ENCODE measurements at regions not wholly inside any gene's neighbourhood (a gene's known extent, or its start where the extent isn't known, plus 50 kb on each side); places are given as distances from the start of the nearest gene placed in this dataset.

DNA sequence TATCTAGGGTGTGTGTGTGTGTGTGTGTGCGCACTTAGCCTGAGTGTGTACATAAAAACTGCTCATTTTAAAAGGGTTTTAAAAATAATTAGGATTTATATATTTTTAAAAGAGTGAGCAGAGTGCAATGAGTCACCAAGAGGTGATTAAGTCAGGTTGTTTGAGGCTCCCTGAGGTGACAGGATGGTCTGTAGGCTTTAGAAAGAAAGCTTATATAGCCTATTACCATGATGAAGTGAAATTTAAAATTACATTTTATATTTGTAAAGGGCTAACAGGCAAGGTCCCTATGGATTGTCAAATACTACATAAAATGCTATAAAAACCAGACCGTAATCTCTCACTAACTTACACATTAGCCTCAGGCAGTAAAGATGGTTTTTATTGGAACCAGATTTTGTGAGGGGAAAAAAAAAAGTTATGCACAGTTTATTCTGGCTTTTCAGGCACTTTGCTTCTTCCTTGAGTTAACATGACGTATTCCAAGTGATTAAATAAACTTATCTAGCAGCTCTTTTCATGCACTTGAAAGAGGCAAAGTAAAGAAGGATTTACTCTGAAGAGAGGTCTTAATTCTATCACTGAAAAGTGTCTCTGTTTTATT is 711.7 kb upstream of the PTBP2 start:
- no peaks in the 10 kb centered on the region for H3K27me3 ChIP-seq (ENCODE audit: control insufficient read depth in 1 of 2, insufficient read depth in 2 of 2, low read length in 2 of 2)
- no peaks in the 10 kb centered on the region for H3K4me1 ChIP-seq (ENCODE audit: control insufficient read depth in 2 of 2, insufficient read depth in 2 of 2, low read length in 1 of 2)
- H3K36me3 ChIP-seq (ENCODE audit: control insufficient read depth in 2 of 2, insufficient read depth in 2 of 2, low read length in 1 of 2) = no peaks in the 10 kb centered on the region
- no peaks in the 10 kb centered on the region for H3K9me3 ChIP-seq (ENCODE audit: control insufficient read depth in 2 of 2, insufficient read depth in 1 of 2, low read depth in 1 of 2, low read length in 1 of 2)
- H3K27ac ChIP-seq (ENCODE audit: low read depth in 2 of 2, low read length in 1 of 2) = no peak overlapping the region
- H3K4me3 ChIP-seq (ENCODE audit: low read depth in 1 of 2, low read length in 2 of 2) = no peak overlapping the region
- WGBS, 2 donors = 55 to 60% methylated on average over 3 of the region's 3 CpGs

DNA sequence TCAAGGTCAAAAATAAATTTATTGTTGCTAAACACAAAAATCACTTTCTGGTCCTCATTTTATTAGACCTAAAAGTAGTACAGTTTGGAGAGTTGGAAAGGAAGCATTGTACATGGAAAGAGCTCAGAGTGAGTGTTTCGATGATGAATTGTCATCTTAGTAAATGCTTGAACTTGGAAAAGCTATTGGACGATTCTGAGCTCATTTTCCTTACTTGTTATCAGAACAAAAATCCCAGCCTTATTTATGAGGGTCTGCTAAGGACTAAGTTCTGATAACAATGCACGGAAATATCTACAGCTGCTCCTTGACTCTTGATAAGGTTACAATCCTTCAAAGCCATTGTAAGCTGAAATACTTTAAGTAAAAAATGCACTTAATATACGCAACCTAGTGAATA is 710.0 kb upstream of the PTBP2 start:
- Histone ChIP-seq H3K9me3 (ENCODE audit: control insufficient read depth in 2 of 2, insufficient read depth in 1 of 2, low read depth in 1 of 2, low read length in 1 of 2) (no peaks in the 10 kb centered on the region), H3K4me3 (ENCODE audit: low read depth in 1 of 2, low read length in 2 of 2) (no peak overlapping the region), H3K27ac (ENCODE audit: low read depth in 2 of 2, low read length in 1 of 2) (no peak overlapping the region), H3K4me1 (ENCODE audit: control insufficient read depth in 2 of 2, insufficient read depth in 2 of 2, low read length in 1 of 2) (no peaks in the 10 kb centered on the region), H3K27me3 (ENCODE audit: control insufficient read depth in 1 of 2, insufficient read depth in 2 of 2, low read length in 2 of 2) (no peaks in the 10 kb centered on the region), H3K36me3 (ENCODE audit: control insufficient read depth in 2 of 2, insufficient read depth in 2 of 2, low read length in 1 of 2) (no peaks in the 10 kb centered on the region)
- 70 to 78% methylated on average over 4 of the region's 4 CpGs for WGBS, 2 donors

DNA sequence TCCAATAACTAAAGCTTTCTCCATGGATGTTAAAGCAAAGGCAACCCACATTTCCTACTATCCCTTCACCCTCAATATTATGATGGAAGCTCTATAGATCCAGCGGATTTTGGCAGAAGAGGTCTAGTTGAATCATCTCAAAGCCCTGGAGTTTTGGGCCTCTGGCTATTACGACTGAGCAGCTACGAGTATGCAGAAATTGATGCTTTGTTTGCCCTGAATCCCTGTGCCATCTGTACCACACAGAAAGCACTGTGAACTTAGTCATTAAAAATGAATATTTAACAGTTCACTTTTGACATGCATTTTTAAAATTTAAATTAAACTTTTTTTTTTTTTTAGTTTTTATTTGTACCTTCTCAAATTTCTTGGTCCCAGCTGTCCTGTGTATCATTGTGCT is 705.4 kb upstream of the PTBP2 start:
- H3K27me3 ChIP-seq (ENCODE audit: control insufficient read depth in 1 of 2, insufficient read depth in 2 of 2, low read length in 2 of 2) = no peaks in the 10 kb centered on the region
- H3K4me1 ChIP-seq (ENCODE audit: control insufficient read depth in 2 of 2, insufficient read depth in 2 of 2, low read length in 1 of 2) = no peaks in the 10 kb centered on the region
- H3K9me3 ChIP-seq (ENCODE audit: control insufficient read depth in 2 of 2, insufficient read depth in 1 of 2, low read depth in 1 of 2, low read length in 1 of 2) = no peaks in the 10 kb centered on the region
- H3K4me3 ChIP-seq (ENCODE audit: low read depth in 1 of 2, low read length in 2 of 2) = no peak overlapping the region
- no peaks in the 10 kb centered on the region for H3K36me3 ChIP-seq (ENCODE audit: control insufficient read depth in 2 of 2, insufficient read depth in 2 of 2, low read length in 1 of 2)
- no peak overlapping the region for H3K27ac ChIP-seq (ENCODE audit: low read depth in 2 of 2, low read length in 1 of 2)
- 82 to 83% methylated on average over 3 of the region's 3 CpGs for WGBS, 2 donors

DNA sequence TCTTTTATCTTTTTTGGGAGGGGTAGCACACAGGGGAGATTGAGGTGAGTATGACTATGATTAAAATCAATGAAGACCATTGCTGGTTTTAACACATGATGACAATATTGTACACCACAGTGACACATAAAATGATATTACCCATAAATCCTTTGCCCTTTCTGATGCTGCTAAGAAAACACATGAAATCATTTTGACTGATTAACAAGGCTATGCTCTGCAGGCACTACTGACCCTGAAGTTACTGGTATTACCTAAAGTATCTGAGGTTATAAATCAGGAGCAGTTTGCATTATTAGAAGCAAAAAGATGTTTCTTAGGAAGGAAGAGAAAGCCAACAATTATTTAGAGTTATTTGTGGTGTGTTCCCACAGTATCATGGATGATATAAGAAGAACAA is 701.2 kb upstream of the PTBP2 start:
- Histone ChIP-seq H3K27ac (ENCODE audit: low read depth in 2 of 2, low read length in 1 of 2) (no peak overlapping the region), H3K27me3 (ENCODE audit: control insufficient read depth in 1 of 2, insufficient read depth in 2 of 2, low read length in 2 of 2) (no peaks in the 10 kb centered on the region), H3K9me3 (ENCODE audit: control insufficient read depth in 2 of 2, insufficient read depth in 1 of 2, low read depth in 1 of 2, low read length in 1 of 2) (no peaks in the 10 kb centered on the region), H3K4me1 (ENCODE audit: control insufficient read depth in 2 of 2, insufficient read depth in 2 of 2, low read length in 1 of 2) (no peaks in the 10 kb centered on the region), H3K36me3 (ENCODE audit: control insufficient read depth in 2 of 2, insufficient read depth in 2 of 2, low read length in 1 of 2) (no peaks in the 10 kb centered on the region), H3K4me3 (ENCODE audit: low read depth in 1 of 2, low read length in 2 of 2) (no peak overlapping the region)

DNA sequence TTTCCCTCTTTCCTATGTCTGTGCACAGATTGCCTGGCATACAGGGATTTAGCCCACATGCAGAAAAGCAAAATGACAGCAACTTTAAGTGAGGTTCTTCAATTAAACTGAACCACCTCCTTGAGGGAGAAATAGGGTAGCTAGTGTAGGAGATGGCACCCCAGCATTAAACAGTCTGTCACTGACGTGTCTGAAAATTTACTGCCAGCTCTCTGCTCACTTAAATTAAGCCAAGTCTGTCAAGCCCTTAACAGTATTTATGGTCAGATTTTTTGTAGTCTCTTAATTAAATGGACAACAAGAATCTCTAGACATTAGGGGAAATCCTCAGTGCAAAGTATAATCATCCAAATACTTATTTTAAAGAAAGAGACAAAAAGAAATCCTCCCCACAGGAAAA is 696.5 kb upstream of the PTBP2 start:
- WGBS, 2 donors = 73 to 79% methylated on average over 1 of the region's 1 CpG
- Histone ChIP-seq H3K9me3 (ENCODE audit: control insufficient read depth in 2 of 2, insufficient read depth in 1 of 2, low read depth in 1 of 2, low read length in 1 of 2) (peaks cover 3% of the 10 kb centered on the region in 2 donors), H3K27me3 (ENCODE audit: control insufficient read depth in 1 of 2, insufficient read depth in 2 of 2, low read length in 2 of 2) (no peaks in the 10 kb centered on the region)

DNA sequence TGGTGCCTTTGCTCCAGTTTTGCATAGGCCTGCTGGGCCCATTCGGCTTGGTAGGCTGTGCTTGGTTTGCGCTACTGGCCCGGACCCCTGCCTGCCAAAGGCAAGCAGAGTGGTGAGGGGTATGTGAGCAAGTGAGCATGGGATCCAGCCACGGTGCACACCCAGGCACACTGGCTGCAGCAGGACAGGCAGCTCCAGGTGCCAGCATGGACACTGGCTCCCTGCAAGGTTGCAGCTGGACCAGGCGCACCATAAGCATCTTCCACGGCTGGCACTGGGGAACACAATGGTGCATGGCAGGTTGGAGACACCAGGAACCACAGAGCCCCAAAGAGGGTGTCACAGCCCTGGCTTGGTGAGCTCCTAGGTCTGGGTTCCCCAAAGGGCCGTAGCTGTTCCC is 693.5 kb upstream of the PTBP2 start:
- Histone ChIP-seq H3K4me3 (ENCODE audit: low read depth in 1 of 2, low read length in 2 of 2) (no peak overlapping the region), H3K36me3 (ENCODE audit: control insufficient read depth in 2 of 2, insufficient read depth in 2 of 2, low read length in 1 of 2) (no peaks in the 10 kb centered on the region), H3K27ac (ENCODE audit: low read depth in 2 of 2, low read length in 1 of 2) (no peak overlapping the region), H3K4me1 (ENCODE audit: control insufficient read depth in 2 of 2, insufficient read depth in 2 of 2, low read length in 1 of 2) (no peaks in the 10 kb centered on the region), H3K9me3 (ENCODE audit: control insufficient read depth in 2 of 2, insufficient read depth in 1 of 2, low read depth in 1 of 2, low read length in 1 of 2) (peaks cover 3% of the 10 kb centered on the region in 2 donors), H3K27me3 (ENCODE audit: control insufficient read depth in 1 of 2, insufficient read depth in 2 of 2, low read length in 2 of 2) (no peaks in the 10 kb centered on the region)
- 92 to 95% methylated on average over 7 of the region's 7 CpGs for WGBS, 2 donors

More for the DNA sequence above, 696.5 kb upstream of the PTBP2 start:
- Histone ChIP-seq H3K4me1 (ENCODE audit: control insufficient read depth in 2 of 2, insufficient read depth in 2 of 2, low read length in 1 of 2) (no peaks in the 10 kb centered on the region), H3K36me3 (ENCODE audit: control insufficient read depth in 2 of 2, insufficient read depth in 2 of 2, low read length in 1 of 2) (no peaks in the 10 kb centered on the region), H3K27ac (ENCODE audit: low read depth in 2 of 2, low read length in 1 of 2) (no peak overlapping the region), H3K4me3 (ENCODE audit: low read depth in 1 of 2, low read length in 2 of 2) (no peak overlapping the region)

DNA sequence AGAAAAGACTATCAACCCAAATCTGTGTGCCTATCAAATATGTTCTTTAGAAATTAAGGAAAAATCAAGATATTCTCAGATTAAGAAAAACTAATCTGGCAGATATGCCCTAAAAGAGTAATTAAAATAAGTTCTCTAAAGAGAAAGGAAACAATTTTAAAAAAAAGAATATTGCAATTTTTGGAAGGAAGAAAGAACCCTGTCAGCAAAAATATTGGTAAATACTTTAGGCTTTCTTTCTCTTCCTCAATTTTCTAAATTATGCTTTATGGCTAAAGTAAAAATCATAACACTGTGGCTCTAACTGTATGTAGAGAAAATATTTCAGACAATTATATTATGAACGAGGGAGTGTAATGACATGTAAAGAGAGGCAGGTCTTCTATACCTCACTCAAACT is 691.3 kb upstream of the PTBP2 start:
- H3K36me3 ChIP-seq (ENCODE audit: control insufficient read depth in 2 of 2, insufficient read depth in 2 of 2, low read length in 1 of 2) = no peaks in the 10 kb centered on the region
- no peaks in the 10 kb centered on the region for H3K4me1 ChIP-seq (ENCODE audit: control insufficient read depth in 2 of 2, insufficient read depth in 2 of 2, low read length in 1 of 2)
- no peaks in the 10 kb centered on the region for H3K27me3 ChIP-seq (ENCODE audit: control insufficient read depth in 1 of 2, insufficient read depth in 2 of 2, low read length in 2 of 2)
- no peak overlapping the region for H3K27ac ChIP-seq (ENCODE audit: low read depth in 2 of 2, low read length in 1 of 2)
- no peak overlapping the region for H3K4me3 ChIP-seq (ENCODE audit: low read depth in 1 of 2, low read length in 2 of 2)
- peaks cover 3% of the 10 kb centered on the region in 2 donors for H3K9me3 ChIP-seq (ENCODE audit: control insufficient read depth in 2 of 2, insufficient read depth in 1 of 2, low read depth in 1 of 2, low read length in 1 of 2)
- 84 to 92% methylated on average over 1 of the region's 1 CpG for WGBS, 2 donors

DNA sequence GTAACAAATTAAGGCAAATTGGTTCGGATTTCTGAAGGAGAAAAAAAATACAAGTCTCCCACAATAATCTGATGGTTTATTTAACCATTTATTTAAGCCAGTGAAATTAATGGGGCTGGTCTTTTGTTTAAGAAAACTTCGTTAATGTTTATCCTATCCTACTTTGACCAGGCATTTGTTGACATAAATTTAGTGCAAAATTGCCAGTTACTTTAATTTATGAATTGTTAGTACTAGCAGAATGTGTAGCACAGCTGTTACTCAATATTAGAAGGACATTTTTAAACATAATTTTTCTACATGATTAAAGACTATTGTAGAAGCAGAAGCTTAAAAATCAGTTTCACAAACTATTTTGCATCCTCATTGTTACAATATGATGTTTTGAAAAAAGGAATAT is 687.6 kb upstream of the PTBP2 start:
- Histone ChIP-seq H3K4me3 (ENCODE audit: low read depth in 1 of 2, low read length in 2 of 2) (no peak overlapping the region), H3K27me3 (ENCODE audit: control insufficient read depth in 1 of 2, insufficient read depth in 2 of 2, low read length in 2 of 2) (no peaks in the 10 kb centered on the region), H3K36me3 (ENCODE audit: control insufficient read depth in 2 of 2, insufficient read depth in 2 of 2, low read length in 1 of 2) (no peaks in the 10 kb centered on the region), H3K9me3 (ENCODE audit: control insufficient read depth in 2 of 2, insufficient read depth in 1 of 2, low read depth in 1 of 2, low read length in 1 of 2) (peaks cover 0 to 3% of the 10 kb centered on the region in 2 donors), H3K27ac (ENCODE audit: low read depth in 2 of 2, low read length in 1 of 2) (no peak overlapping the region), H3K4me1 (ENCODE audit: control insufficient read depth in 2 of 2, insufficient read depth in 2 of 2, low read length in 1 of 2) (no peaks in the 10 kb centered on the region)
- WGBS, 2 donors = 32 to 36% methylated on average over 2 of the region's 2 CpGs

DNA sequence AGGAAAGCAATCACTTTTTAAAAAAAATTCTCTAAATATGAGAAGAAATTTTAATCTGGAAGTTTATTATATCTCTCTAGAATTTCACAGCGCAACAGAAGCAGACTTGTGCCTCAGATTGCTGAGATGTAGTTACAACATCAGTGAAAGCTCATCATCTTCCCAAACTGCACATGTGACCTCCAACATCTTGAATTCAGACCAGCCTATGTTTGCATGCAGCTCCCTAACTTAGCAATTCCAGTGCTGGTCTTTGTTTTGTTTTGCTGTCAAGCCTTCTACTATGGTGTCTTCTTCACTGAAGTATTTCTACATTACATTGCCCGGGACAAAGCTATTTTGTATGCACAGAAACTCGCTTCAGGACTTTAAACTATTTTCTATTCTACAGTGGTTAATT is 684.8 kb upstream of the PTBP2 start:
- Histone ChIP-seq H3K36me3 (ENCODE audit: control insufficient read depth in 2 of 2, insufficient read depth in 2 of 2, low read length in 1 of 2) (no peaks in the 10 kb centered on the region), H3K27me3 (ENCODE audit: control insufficient read depth in 1 of 2, insufficient read depth in 2 of 2, low read length in 2 of 2) (no peaks in the 10 kb centered on the region), H3K4me1 (ENCODE audit: control insufficient read depth in 2 of 2, insufficient read depth in 2 of 2, low read length in 1 of 2) (no peaks in the 10 kb centered on the region), H3K4me3 (ENCODE audit: low read depth in 1 of 2, low read length in 2 of 2) (no peak overlapping the region), H3K27ac (ENCODE audit: low read depth in 2 of 2, low read length in 1 of 2) (no peak overlapping the region), H3K9me3 (ENCODE audit: control insufficient read depth in 2 of 2, insufficient read depth in 1 of 2, low read depth in 1 of 2, low read length in 1 of 2) (no peaks in the 10 kb centered on the region)
- WGBS, 2 donors = 67 to 81% methylated on average over 3 of the region's 3 CpGs

DNA sequence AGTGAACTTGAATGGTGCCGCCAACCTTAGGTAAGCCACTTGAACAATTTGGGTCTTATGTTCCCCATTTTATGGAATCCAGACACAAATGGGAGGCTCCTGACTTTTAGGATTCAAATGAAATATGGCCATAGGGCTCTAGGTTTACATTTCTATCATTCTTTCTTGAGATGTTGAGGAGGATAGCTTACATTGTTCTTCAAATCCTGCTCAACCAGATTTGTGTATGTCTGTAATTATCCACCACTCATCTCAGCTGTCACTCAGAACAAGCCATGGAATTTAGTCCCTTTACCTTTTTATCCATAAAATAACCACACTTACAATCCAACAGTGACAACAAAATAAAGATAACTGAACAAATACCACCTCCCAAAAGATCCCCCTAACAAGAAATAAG is 682.9 kb upstream of the PTBP2 start:
- no peaks in the 10 kb centered on the region for H3K27me3 ChIP-seq (ENCODE audit: control insufficient read depth in 1 of 2, insufficient read depth in 2 of 2, low read length in 2 of 2)
- no peaks in the 10 kb centered on the region for H3K36me3 ChIP-seq (ENCODE audit: control insufficient read depth in 2 of 2, insufficient read depth in 2 of 2, low read length in 1 of 2)
- 86 to 95% methylated on average over 1 of the region's 1 CpG for WGBS, 2 donors
- no peak overlapping the region for H3K27ac ChIP-seq (ENCODE audit: low read depth in 2 of 2, low read length in 1 of 2)
- no peaks in the 10 kb centered on the region for H3K4me1 ChIP-seq (ENCODE audit: control insufficient read depth in 2 of 2, insufficient read depth in 2 of 2, low read length in 1 of 2)
- no peak overlapping the region for H3K4me3 ChIP-seq (ENCODE audit: low read depth in 1 of 2, low read length in 2 of 2)
- no peaks in the 10 kb centered on the region for H3K9me3 ChIP-seq (ENCODE audit: control insufficient read depth in 2 of 2, insufficient read depth in 1 of 2, low read depth in 1 of 2, low read length in 1 of 2)

Data from esophagus (tissue), 2 donors.